LHCN-M2 (cell line): ENCODE measurements at regions not wholly inside any gene's neighbourhood (a gene's known extent, or its start where the extent isn't known, plus 50 kb on each side); places are given as distances from the start of the nearest gene placed in this dataset.
A peak's percentile ranks its signal among the peaks of the same experiment; 100 is the strongest.
"Not testable (repeated sequence)": the region's sequence is repeated elsewhere in the genome, so short reads cannot be mapped to it uniquely, and the experiment has no call there.

Experiments used
- DNase-seq: peaks from one replicate; pipeline ENCODE4 v3.0.0-alpha.2; 2012; ENCODE audit warnings: low read depth

DNA sequence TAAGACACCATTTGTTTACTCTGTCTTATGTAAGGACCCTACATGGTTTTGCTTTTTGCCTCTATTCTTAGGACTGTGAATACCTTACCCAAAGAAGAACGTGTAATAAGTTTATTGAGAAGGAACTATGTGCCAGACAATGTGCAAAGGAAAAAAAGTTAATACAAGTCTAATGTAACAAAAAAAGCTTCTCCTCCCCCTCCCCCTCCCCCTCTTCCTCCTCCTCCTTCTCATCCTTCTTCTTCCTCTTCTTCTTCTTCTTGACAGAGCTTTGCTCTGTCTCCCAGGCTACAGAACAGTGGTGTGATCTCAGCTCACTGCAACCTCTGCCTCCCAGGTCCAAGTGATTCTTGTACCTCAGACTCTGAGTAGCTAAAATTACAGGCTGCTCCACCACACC is 50.9 kb upstream of the MITF start:
- no peak for DNase-seq

GRCh38 chr3:69687641-69688040 is 51.6 kb upstream of the MITF start:
- no peak for DNase-seq

DNA sequence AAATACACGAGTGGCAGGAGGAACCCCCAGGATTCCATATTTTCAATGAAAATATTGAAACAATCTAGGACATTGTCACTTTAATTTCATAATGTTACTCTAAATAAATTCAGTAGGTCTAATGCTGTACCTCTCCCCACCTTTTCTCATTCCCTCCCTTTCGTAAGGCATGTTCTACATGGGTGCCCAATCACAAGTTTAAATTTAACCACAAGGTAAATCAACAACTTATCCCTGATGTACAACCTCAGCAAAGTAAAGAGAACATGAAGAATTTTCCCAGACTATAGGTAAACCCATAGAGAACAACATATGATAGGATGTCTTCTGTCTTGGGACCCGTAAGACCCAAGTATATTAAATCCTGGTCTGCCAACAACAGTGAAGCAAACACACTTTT is 53.2 kb upstream of the MITF start:
- no peak for DNase-seq

DNA sequence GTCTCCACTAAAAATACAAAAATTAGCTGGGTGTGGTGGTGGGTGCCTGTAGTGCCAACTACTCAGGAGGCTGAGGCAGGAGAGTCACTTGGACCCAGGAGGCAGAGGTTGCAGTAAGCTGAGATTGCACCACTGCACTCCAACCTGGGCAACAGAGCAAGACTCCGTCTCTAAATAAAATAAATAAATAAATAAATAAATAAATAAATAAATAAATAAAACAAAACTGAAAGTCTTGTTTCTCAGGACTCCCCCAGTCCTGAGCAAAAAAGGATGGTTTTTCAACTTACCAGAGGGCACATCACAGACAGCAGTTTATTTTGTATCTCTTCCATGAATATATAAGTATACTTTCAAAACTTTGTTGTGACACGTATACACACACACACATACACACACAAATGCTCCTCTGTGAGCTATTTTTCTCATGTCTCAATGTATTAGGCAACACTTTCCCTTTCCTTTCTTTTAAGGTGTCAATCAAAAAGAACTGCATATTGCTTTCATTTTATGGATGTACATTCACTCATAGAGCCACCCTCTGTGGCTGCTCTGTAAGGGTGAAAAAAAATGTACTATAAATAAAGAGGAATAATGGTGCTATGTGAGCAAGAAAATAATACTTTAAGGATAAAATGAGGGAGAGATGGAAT is 54.8 kb upstream of the MITF start:
- no peak for DNase-seq

- DNase-seq: no peak
These were observed 56.0 kb upstream of the MITF start for GRCh38 chr3:69683082-69683806.

- DNase-seq: not testable (repeated sequence)
These were observed 61.8 kb upstream of the MITF start for GRCh38 chr3:69677456-69677855.

DNA sequence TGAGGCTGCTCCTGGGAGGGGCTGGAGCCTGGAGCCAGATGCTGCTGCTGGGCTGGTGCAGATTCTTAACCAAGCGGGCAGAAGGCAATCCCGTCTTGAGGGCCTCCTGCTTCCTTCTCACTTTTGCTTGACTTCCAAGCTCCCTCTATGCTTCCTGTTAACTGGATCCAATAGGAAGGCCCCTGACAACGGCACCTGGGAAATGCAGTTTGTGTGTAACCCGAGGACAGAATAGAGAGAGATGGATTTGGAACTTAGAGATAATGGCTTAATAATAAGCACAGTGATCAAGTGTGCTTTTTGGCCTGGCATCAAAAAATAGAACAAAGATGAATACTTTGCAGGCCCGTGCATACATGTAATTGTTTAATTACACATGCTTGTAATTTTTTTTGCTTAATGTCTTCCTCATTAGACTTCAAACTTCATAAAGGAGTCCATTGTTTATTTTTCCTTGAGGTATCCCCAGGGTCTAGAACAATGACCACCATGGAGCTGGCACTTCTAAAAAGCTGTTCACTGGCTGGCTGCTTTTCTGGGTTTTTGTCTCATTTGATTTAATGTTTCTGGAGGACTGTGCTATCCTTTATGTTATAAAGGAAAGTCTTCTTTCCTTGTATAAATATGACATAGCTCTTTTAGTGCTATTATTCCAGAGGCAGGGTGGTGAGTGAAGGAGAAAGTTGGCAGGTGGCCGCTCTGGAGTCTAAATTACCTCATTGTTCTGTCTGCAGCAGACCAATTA is 63.3 kb upstream of the MITF start:
- DNase-seq: no peak

DNA sequence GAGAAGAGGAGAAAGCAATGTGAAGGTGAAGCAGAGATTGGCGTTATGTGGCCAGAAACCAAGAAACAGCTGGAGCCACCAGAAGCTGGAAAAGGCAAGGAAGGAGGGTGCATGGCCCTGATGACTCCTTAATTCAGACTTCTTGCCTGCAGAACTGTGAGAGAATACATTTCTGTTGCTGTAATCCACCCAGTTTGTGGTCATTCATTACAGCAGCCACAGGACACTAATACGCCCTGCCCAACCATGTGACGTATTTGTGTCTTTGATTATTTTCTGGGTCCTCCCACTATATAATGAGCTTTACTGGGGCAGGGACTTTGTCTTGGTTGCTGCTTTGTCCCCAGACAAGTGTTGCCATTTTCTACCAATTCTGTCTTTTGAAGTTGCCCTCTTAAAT is 64.5 kb upstream of the MITF start:
- DNase-seq: no peak

DNA sequence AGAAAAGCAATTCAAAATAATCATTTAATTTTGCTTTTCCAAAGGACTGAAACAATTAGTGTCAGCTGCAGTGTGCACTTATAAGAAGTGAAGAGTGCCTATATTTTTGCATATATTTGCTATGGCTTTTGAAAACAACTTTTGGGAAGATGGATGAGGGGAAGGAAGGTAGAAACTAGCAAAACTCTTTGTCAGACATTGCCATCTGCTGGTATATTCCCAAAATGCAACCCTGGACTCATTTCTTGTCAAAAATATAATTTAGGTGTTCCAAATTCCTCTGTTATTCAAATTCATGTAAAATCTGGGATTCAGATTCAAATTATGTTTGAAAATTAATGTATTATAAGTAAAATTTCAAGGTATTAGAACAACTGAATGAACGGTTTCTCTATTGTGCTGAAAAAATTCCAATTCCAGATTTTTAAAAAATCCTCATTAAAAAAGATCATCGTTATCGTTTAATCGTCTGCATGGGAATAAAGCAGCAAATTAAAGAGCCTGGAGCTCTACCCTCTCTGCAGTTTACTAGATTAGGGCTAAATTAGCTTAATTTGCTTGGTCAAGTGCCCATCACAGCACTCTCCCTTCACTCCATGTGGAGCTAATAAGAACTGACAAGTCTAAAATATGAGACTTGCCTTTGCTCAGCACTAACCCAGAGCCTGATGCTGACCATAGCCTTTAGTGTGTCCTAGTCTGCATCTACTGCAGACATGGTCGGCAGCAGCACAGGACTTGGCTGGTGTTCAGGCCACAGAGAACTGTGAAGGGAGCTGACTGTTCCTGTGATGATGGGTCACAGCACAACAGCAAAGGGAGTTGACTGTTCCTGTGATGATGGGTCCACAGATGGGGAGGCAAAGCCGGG is 67.9 kb upstream of the MITF start:
- DNase-seq: peak; percentile 44

DNA sequence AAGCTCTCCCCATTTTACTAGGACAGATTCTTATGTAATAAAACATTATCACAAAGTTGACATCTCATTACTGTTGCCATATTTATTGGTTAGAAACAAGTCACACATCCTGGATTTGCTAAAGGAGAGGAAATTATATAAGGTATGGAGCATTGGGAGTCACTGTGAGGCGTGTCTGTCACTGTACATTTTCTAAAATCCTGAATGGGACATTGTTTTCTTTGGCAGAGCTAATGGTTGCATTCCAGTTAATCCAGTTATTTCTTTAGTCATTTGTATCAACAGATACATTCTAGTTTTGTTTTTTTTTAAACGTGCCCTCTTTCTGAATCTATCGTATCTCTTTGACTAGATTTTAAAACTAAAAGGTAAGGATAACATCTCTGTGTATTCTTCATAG is 70.2 kb upstream of the MITF start:
- DNase-seq: no peak

DNA sequence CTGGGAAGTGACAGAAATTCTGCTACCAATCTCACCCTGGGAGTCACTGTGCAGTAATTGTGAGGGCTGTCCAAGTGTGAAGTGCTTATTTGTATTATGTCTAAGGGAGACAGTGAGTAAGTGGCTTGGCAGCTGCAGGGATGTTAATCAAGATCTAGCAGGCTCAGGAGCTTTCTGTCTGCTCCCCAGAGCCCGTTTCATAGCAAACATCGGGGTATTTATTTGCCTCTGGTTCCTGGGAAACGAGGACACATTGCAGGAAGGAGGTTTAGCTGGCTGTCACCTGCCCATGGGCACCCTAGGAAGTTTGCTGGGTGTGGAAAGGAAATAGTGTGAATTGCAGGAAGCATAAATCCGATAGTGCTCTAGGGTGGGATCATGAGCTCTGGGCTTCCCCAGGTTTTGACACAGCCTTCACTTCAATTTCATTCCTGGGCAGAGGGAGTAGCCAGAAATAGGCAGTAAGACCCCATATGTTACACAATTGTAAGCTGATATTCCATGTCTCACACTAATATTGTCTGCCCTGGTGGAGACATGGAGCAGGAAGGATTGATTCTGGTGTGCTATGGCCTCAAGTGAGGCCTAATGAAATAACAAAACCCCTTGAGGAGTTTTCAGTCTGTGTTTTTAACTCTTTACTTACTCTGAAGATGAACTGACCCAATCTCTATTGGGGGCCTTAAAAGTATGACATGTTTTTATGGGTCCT is 74.1 kb upstream of the MITF start:
- DNase-seq: peak; percentile 82

GRCh38 chr3:69660631-69661030 is 78.6 kb upstream of the MITF start:
- DNase-seq: no peak

- no peak for DNase-seq
These were observed 79.9 kb upstream of the MITF start for GRCh38 chr3:69659180-69659910.

DNA sequence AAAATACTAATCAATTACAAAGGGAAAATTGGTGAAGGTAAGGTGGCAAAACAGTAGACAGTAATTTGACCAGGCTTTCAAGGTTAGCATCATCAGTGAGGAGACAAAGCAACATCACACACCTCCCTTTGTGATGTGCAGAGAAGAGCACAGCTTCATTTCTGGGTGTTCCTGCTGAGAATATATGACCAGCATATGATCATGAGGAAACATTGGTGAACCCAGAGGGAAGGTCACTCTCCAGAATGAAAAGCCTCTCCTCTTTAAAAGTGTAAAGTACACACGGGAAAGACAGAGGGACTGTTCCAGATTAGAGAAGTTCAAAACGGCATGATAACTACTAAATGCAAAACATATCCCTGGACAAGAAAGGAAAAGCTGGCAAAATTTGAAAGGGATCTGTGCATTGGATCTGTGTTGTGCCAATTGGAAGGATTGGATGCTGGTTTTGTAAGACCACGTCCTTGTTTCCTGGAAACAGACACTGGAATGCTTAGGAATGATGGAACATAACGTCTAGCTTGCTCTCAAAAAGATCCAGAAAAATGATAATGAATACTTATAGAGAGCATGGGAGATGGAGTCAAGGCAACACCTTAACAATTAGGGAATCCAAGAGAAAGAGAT is 80.6 kb upstream of the MITF start:
- no peak for DNase-seq

- not testable (repeated sequence) for DNase-seq
These were observed 82.2 kb upstream of the MITF start for GRCh38 chr3:69657030-69657429.

DNA sequence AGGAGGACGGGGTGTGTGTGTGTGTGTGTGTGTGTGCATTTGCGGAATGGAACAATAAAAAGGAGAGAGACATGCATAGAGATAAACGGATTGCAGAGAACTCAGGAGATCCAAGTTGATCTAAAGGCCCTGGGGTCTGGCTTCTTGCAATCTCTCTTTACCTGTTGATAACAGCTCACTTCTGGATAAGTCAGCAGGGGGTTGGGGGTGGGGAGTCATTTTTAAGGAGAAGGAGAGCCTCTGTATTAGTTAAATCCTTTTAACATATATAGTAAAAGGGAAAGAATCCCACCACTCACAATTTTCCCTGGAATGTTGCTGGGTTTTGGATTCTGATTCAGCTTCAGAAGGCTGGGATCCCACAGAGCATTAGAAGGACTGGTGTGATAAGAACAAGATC is 87.5 kb upstream of the MITF start:
- DNase-seq: no peak

- DNase-seq: no peak
These were observed 89.2 kb upstream of the MITF start for GRCh38 chr3:69650066-69650419.

- peak; percentile 77 for DNase-seq
These were observed 89.9 kb upstream of the MITF start for GRCh38 chr3:69649120-69650065.

- DNase-seq: no peak
These were observed 91.1 kb upstream of the MITF start for GRCh38 chr3:69648126-69648525.
